CMK (cell line): ENCODE measurements at regions not wholly inside any gene's neighbourhood (a gene's known extent, or its start where the extent isn't known, plus 50 kb on each side); places are given as distances from the start of the nearest gene placed in this dataset.

Experiments
- DNase-seq: peaks from one replicate; pipeline ENCODE4 v3.0.0-alpha.2; 2010; ENCODE audit warnings: low read depth

DNA sequence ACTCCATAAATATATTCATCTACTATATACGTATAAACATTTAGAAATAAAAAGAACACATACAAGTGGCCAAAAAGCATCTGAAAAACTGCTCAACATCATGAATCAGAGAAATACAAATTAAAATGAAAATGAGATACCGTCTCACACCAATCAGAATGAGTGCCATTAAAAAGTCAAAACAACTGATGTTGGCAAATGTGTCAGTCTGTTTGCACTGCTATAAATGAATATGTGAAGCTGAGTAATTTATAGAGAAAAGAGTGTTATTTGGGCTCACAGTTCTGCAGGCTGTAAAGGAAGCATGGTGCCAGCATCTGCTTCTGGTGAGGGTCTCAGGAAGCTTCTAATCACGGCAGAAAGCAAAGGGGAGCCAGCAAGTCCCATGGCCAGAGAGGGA, 620.3 kb upstream of the CCDC54 start:
- DNase-seq, result no peak

DNA sequence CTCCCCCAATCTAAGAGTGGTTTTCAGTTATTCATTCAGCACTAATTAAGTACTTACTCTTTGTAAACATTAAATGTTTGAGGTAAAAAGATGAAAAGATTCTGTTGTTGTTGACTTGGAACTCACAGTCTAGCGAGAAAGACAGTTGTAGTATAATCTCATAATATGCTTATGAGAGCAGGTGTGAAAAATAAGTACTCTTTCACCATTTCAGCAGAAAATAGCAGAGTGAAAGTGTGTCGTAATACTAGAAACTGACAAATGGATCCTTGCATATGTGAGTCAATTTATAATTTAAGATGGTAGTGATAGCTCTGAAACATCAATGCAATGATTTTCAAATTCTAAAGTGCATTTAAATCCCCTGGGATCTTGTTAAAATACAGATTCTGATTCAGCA, 618.8 kb upstream of the CCDC54 start:
- no peak for DNase-seq

DNA sequence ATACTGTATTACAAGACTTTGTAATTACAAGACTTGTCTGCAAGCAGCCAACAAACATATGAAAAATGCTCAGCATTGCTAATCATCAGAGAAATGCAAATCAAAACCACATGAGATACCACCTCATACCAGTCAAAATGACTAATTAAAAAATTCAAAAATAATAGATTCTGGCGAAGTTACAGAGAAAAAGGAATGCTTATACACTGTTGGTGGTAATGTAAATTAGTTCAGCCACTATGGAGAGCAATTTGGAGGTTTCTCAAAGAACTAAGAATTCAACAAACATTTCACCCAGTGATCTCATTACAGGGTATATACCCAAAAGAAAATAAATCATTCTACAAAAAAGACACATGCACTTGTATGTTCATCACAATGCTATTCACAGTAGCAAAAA, 617.5 kb upstream of the CCDC54 start:
- DNase-seq, result no peak

DNA sequence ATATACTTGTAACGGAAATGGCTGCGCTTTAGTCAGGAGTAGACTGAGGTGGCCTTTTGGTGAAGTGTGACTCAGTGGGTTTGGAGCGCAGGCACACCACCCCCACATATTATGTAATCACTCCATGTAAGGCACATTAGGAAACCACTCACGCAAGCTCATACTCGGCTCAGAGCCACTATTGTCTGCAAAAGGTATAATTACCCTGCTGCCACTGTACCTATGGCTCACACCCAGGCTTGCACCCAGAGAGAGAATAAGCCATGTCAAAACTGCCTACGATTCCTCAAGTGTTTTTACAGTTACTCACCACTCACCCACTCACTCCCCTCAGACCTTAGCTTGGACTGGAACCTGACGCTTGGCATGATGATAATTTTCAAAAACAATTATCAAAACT, 611.9 kb upstream of the CCDC54 start:
- no peak for DNase-seq

DNA sequence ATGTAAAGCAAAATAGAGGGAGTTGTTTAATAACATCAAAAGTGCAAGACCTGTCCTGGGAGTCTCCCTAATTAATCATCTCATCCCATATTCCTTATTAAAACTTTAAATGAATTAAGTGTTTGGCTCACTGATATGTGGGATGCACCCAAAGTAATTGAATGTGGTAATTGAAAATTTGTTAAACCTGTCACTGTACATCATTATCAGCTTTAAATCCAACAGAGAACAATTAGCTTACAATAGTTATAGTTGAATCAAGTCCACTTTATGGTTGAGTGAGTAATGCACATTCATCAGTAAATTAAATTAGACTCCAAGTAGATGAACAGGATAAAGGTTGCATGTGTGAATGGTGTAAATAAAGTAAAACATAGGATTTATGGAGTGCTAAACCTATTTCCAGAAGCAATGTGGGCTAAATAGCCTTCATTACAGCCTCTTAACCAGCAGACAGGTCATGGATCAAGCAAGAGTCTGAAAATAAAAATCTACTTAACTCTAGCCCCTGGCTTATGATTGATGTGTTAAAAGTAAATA, 608.2 kb upstream of the CCDC54 start:
- no peak for DNase-seq

DNA sequence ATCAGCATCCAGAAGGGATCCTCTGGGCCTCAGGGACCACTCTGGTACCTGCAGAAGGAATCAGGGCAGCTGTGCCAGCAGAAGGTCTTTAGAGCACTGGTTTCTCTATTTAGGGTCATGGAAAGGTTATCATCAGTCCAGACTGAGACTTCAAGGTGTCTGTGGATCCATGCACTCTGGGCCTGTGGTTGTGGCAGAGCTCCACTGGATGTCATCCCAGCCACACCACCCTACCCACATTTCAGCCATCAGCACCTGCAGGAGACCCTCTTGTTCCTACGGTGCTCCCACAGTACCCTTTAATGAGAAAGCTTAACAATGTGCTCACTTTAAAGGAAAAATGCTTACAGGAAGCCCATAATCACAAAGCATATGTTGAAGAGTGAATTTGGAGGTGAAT, 603.4 kb upstream of the CCDC54 start:
- DNase-seq, result no peak

DNA sequence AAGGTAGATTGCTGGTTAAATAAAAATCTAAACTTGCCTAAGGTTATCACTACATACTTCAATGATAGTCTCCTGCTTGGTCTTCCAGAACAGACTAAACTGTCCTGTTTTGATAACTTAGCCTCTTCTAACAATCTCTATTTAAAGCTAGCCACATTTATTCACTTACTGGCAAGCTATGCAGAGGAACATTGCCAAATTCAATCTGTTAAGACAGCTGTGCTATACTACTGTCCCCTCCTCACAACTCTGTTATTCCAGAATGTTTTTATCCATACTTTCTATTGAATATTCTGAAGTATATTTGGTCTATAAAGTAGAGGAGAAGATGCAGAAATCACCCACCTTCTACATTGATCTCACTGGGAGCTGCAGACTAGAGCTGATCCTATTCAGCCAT, 594.0 kb upstream of the CCDC54 start:
- no peak for DNase-seq

DNA sequence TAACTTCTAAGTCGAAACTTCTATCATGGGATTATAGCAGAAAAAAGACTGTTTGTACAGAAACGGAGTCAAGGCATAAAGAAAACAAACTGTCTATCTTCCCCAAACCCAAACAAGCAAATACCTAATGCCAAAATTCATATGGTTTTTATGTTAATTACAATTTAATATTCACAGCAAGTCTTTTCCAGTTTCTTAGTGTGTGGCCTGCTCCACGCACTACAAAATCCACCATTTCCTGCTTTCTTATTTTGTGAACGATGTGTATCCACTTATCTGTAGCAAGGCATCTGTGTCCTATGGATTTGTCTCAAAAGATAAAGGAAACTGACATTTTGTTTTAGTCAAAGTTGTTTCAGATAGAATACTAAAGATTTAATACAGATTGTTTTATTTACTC, 588.0 kb upstream of the CCDC54 start:
- no peak for DNase-seq

DNA sequence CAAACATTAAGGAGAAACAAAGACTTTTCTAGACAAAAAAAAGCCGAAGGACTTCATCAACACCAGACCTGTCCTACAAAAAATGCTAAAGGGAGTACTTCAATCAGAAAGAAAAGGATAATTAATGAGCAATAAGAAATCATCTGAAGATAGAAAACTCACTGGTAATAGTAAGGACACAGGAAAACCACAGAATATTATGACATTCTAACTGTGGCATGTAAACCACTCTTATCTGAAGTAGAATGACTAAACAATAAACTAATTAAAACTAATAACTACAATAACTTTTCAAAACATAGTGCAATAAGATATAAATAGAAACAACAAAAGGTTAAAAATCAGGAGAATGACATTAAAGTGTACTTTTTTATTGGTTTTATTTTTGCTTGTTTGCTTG, 584.5 kb upstream of the CCDC54 start:
- no peak for DNase-seq

DNA sequence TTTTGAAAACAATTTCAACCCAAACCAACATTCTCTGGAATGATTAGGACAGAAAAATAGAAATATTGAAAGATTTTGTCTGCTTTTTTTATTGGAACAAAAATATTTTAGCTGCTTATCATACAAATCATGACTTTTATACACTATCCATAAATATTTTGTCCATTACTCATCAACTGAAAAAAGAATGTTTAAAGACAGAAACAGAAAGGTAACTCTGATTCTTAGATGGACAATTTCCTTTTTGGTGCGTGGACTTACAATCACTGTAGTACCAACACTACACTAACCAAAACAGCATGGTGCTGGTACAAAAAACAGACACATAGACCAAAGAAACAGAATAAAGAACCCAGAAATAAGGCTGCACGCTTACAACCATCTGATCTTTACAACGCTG, 582.8 kb upstream of the CCDC54 start:
- no peak for DNase-seq

DNA sequence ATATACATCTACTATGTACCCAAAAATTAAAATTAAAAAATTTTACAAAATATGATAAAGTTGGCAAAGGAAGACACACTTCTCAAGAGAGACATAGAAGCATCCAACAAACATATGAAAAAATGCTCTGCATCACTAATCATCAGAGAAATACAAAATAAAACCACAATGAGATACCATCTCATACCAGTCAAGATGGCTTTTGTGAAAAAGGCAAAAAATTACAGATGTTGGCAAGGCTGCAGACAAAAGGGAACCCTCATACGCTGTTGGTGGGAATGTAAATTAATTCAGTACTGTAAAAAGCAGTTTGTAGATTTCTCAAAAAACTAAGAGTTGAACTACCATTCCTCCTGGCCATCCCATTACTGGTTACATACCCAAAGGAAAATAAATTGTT, 581.7 kb upstream of the CCDC54 start:
- no peak for DNase-seq

DNA sequence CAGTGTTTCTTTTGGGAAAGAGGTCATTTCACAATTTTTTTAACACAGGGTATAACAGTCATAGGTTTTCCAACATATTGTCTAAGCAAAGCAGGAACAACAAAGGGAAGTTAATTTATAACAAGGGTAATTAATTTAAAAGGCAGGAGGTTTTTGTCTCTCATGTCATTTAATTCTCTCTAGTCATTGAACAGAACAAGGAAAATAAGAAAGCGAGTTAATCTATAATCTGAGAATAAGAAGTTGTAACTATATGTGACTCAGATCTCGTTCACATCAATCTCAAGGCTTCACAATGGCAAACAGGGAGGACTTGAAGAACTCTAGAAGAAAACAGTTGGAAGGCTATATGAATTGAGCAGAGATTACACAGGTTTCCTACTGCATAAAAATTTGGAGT, 579.8 kb upstream of the CCDC54 start:
- no peak for DNase-seq

DNA sequence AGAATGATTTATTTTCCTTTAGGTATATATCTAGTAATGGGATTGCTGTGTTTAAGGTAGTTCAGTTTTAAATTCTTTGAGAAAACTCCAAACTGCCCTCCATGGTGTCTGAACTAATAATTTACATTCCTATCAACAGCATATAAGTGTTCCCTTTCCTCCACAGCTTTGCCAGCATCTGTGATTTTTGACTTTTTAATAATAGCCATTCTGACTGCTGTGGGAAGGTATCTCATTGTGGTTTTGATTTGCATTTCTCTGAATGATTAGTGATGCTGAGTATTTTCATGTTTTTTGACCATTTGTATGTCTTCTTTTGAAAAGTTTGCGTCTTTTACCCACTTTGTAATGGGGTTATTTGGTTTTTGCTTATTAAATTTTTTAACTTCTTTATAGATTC, 571.6 kb upstream of the CCDC54 start:
- DNase-seq, result no peak

DNA sequence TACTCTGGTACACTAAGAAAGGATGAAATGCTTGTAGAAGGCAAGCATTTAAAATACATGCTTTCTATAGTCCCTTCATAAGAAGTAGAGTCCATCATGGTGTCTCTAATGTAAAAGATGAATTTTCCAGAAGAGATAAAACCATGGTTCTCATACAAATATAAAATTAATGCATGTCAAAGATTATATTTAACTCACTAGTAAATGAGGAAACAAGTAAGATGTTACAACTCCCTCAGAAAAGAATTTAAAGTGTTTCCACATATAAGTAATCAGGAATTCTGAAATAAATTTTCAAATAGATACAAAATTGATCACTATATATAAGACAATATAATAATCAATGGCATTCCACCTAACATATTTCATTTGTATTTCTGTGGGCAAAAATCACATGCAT, 570.3 kb upstream of the CCDC54 start:
- DNase-seq, result no peak

DNA sequence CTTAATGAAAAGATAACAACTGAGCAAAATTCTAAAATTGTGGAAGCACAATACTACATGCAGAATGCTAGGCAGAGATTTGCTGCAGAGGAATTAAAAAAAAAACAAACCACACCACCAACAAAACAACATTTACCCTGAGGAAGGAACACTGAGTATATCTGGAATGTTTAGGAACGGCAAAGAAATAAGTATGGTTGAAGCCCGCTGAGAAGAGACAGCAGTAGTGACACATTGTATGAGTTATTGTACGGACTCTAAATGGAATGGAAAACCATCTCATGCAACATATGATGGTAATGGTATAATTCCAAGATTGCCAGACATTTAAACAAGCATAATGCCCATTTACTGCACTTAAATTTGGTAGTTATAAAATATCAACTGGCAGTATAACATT, 568.2 kb upstream of the CCDC54 start:
- DNase-seq, result no peak

DNA sequence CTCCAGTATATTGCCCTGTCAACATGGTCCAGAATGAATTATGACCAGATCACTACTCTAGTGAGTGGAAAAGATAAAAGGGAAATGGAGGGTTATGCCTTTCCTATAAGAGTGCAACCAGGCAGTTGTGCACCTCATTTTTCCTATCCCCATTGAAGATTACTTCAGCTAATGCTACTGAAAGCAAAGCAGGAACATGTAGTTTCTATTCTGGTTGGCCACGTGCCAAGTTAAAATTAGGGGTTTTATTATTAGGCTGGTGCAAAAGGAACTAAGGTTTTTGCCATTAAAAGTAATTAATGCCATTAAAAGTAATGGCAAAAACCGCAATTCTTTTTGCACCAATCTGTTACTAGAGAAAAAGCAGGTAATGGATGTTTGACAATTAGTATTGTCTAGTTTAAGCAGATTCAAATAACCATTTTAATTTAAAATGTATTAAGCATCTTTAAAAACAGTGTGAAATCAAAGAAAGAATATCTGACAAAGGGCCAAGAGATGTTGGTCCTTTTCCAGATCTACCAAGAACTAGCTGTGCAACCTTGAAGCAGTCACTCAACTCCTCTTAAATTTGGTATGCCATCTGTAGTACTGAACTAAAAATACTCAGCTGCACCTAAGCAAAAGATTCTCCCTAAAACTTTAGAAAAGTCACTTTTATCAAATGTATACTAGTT, 567.5 kb upstream of the CCDC54 start:
- no peak for DNase-seq

DNA sequence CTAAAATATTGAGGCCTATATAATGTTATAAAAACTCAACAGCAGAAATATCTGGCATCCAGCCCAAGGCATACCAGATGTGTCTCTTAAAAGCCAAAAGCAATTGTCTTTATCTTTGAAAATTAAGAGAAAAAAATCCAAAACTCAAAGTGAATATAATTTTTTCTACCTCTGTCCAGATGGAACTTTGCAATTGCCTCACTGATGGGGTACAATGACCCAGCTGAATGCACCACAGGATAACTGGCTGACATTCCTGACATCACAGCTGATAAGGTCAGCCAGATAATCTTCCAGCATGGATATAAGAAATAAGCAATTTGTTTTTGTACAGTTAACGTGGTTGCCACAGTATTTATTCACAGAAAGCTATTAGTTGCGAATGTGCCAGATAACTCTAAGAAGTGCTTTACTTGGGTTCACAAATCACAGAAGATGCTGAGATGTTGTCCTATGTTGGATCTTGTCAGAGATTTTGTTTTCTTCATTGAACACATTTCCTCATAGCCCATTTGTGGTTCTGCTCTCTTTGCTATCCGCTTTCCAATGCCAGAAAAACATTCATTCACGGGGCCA, 566.9 kb upstream of the CCDC54 start:
- DNase-seq, result no peak

DNA sequence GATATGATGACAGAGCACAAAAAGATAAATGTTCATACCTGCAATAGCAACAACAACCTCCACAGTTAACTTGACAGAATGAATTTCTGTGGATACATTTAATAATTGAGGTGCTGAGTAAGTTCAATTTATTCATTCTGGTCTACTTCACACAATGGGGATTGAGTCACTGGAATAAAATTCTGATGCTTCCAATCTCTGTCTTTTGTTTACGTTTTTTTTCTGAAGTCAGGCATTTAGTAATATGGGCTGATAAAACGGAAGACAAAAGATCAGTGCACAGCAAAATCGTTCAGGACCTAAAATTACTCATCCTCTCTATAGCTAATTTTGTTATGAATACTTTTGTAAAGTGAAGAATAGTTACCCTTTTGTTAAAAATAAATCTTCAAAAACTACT, 565.9 kb upstream of the CCDC54 start:
- no peak for DNase-seq

DNA sequence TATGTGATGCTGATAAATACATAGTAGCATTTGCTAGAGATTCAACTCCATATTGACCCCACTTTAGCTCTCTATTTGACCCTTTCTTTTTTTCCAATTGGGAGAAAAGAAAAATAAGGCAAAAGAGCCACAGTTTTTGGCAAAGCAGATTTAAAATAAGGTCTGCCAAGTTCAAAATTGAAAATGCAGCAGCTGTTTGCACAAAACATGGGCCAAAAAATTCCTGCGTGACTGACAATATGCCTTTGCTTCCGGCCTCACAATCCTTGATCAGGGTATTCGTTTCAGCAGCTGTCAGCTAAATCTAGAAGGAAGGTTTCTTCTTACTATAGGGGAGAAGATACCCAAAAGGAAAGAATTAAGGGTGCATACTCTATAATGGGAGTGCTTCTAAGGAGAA, 563.5 kb upstream of the CCDC54 start:
- DNase-seq, result no peak

DNA sequence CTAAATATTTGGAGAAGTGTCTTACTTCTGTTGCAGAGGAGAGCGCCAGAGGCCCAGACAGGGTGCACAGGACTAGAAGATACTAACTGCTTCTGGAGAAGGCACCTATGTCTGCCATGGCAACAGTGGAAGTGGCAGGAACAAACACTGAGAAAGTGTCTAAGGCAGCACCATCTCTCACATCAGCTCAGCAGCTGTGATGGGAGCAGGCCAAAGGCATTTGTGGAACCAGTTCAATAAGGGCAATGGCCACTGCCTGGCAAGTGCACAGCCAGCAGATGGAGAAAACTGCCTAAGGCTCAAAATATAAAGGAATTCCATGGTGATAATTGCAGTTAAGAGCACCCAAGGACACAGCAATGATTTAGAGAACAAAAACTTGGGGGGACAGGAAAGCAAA, 563.0 kb upstream of the CCDC54 start:
- no peak for DNase-seq

DNA sequence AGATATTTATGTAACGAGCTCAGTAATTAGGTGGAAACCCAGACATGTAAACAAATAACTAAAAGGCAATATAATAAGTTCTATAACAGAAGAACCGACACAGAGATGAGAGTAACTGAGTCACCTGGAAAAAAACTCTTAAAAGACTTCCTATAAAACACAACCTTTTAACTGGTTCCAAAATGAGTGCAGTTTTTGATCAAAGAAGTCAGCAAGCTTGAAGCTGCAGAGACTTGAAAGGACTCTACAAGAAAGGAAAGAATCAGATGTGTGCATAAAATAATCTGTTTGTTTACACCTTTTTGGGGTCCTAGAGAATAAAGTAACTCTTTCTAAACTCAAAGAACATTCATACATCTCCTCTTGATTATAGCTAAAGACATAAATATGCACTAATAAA, 560.4 kb upstream of the CCDC54 start:
- no peak for DNase-seq

DNA sequence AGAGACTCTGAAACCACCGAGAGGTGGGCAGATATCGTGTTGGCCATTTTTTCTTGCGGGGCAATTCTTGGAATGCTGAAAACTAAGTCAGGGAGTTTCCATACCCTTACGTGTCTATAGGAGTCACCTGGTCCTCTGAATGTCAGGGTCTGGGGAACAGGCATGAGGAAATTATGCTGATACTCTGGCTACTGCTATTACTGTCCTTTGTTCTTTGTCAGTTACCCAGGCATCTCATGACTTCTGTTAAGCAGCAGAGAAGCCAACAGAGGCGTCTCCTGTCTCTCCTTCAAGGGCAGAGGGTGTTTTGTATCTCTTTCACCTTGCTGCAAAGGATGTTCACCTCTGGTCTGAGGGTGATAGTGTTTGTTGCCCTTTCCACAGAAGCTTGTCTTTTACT, 559.5 kb upstream of the CCDC54 start:
- no peak for DNase-seq

DNA sequence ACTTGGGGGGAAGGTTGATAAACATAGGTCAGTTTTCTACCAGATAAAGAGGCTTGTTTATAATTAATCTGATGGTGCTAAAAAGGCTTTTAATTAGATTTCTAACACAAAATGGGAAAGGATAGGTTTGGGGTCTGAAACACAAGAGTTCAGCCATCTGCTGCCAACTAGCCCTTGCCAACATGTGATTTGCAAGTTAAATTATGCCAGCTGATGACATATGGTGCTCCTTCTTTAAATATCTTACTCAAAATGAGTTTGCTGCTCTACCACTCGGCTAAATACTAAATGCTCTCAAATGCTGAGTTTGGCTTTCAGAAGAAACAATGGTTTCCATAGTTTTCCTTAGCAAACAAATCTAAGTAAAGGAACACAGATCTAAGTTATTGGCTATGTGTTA, 557.8 kb upstream of the CCDC54 start:
- DNase-seq, result no peak

DNA sequence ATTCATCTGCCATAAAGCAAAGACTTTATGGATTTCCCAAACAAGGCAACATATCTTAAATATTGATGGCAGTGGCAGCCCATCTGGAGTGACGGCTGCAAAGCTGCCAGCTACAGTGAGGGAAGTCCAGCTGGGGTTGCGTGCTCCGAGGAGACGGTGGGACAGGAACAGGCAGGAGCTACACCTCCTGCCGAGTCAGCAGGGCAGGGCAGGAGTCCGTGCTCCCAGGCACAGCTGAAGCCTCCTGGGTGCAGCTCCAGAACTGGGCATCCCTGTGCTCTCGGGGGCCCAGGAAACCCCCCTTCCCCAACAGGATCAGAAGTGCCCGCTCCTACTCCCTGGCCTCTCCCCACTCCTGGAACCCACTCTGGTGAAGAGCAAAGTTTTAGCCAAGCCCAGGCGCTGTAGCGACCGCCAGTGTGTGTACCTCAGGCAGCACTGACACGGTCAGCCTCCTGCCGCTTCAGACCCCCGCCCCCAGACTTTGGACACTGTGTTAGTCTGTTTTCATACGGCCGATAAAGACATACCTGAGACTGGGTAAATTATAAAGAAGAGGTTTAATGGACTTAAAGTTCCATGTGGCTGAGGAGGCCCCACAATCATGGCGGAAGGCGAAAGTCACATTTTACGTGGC, 556.4 kb upstream of the CCDC54 start:
- no peak for DNase-seq
